Adipocyte (in vitro differentiated cells): ENCODE measurements at regions not wholly inside any gene's neighbourhood (a gene's known extent, or its start where the extent isn't known, plus 50 kb on each side); places are given as distances from the start of the nearest gene placed in this dataset.
"Not testable (repeated sequence)": the region's sequence is repeated elsewhere in the genome, so short reads cannot be mapped to it uniquely, and the experiment has no call there.

Source experiments
- DNase-seq: peaks from one replicate; pipeline ENCODE4 v3.0.0-alpha.2; 2015; ENCODE audit warnings: low read depth
- H3K27me3 ChIP-seq: replicated peaks from 2 replicates; pipeline ENCODE4 v1.7.0; 2013; ENCODE audit warnings: mild to moderate bottlenecking, low read length, moderate library complexity; ENCODE audit not compliant: control insufficient read depth, insufficient read depth
- H3K36me3 ChIP-seq: 2 replicates; pipeline ENCODE4 v1.7.0; 2013; ENCODE audit warnings: low read length, mild to moderate bottlenecking, moderate library complexity; ENCODE audit not compliant: control insufficient read depth, insufficient read depth, severe bottlenecking
- H3K4me1 ChIP-seq: 2 replicates; pipeline ENCODE4 v1.7.0; 2013; ENCODE audit warnings: mild to moderate bottlenecking, low read length, moderate library complexity; ENCODE audit not compliant: control insufficient read depth, insufficient read depth
- H3K4me3 ChIP-seq: 2 replicates; pipeline ENCODE4 v1.7.0; 2013; ENCODE audit warnings: mild to moderate bottlenecking, low read length, moderate library complexity
- H3K9ac ChIP-seq: 2 replicates; pipeline ENCODE4 v1.7.0; 2013; ENCODE audit warnings: mild to moderate bottlenecking, low read length, moderate library complexity
- H3K9me3 ChIP-seq: 2 replicates; pipeline ENCODE4 v1.7.0; 2013; ENCODE audit warnings: mild to moderate bottlenecking, low read length, moderate library complexity; ENCODE audit not compliant: control insufficient read depth

- Histone ChIP-seq H3K36me3 (no peaks in the 10 kb centered on the region), H3K9ac (no peak overlapping the region), H3K4me3 (no peak overlapping the region), H3K27me3 (no peaks in the 10 kb centered on the region), H3K9me3 (no peaks in the 10 kb centered on the region), H3K4me1 (peaks cover 18% of the 10 kb centered on the region)
- no peak for DNase-seq
Observed at GRCh38 chr2:67313536-67313935, 83.6 kb upstream of the ETAA1 start.

GRCh38 chr2:67318031-67318430, 79.1 kb upstream of the ETAA1 start:
- Histone ChIP-seq H3K4me3 (no peak overlapping the region), H3K9ac (no peak overlapping the region), H3K36me3 (no peaks in the 10 kb centered on the region), H3K9me3 (no peaks in the 10 kb centered on the region), H3K4me1 (peaks cover 19% of the 10 kb centered on the region), H3K27me3 (no peaks in the 10 kb centered on the region)
- no peak for DNase-seq

- no peaks in the 10 kb centered on the region for H3K36me3 ChIP-seq
- H3K9ac ChIP-seq = no peak overlapping the region
- no peaks in the 10 kb centered on the region for H3K9me3 ChIP-seq
- H3K27me3 ChIP-seq = no peaks in the 10 kb centered on the region
- H3K4me1 ChIP-seq = peaks cover 19% of the 10 kb centered on the region
- H3K4me3 ChIP-seq = no peak overlapping the region
- DNase-seq = no peak
Observed at GRCh38 chr2:67318563-67318962, 78.6 kb upstream of the ETAA1 start.

GRCh38 chr2:67318993-67319481, 78.1 kb upstream of the ETAA1 start:
- Histone ChIP-seq H3K4me1 (peaks cover 19% of the 10 kb centered on the region), H3K4me3 (no peak overlapping the region), H3K9ac (no peak overlapping the region), H3K27me3 (no peaks in the 10 kb centered on the region), H3K9me3 (no peaks in the 10 kb centered on the region), H3K36me3 (no peaks in the 10 kb centered on the region)
- no peak for DNase-seq

GRCh38 chr2:67320861-67321587, 76.1 kb upstream of the ETAA1 start:
- peaks cover 19% of the 10 kb centered on the region for H3K4me1 ChIP-seq
- H3K36me3 ChIP-seq = no peaks in the 10 kb centered on the region
- peak; percentile 41 for DNase-seq
- peak overlapping the region; percentile 4 for H3K4me3 ChIP-seq
- peak overlapping the region; percentile 13 for H3K9ac ChIP-seq
- no peaks in the 10 kb centered on the region for H3K27me3 ChIP-seq
- no peaks in the 10 kb centered on the region for H3K9me3 ChIP-seq

DNA sequence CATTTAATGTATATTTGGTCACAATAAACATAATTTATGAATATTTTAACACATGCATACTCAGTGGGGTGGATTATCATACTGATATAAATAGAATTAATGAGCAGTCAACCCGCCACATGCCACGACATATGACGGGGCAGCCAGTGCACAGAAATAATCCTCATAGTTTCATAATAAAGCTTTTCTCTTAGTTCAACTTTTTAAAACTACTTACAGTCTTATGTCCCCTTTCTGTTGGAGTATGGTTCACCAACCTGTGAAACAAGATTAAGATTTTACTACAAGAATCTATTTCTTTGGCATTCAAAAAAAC, 75.6 kb upstream of the ETAA1 start:
- no peak for DNase-seq
- Histone ChIP-seq H3K36me3 (no peaks in the 10 kb centered on the region), H3K4me1 (peaks cover 19% of the 10 kb centered on the region), H3K9ac (no peak overlapping the region), H3K27me3 (no peaks in the 10 kb centered on the region), H3K9me3 (no peaks in the 10 kb centered on the region), H3K4me3 (no peak overlapping the region)

- Histone ChIP-seq H3K36me3 (no peaks in the 10 kb centered on the region), H3K9ac (no peak overlapping the region), H3K27me3 (no peaks in the 10 kb centered on the region), H3K4me3 (no peak overlapping the region), H3K4me1 (peaks cover 19% of the 10 kb centered on the region), H3K9me3 (no peaks in the 10 kb centered on the region)
- DNase-seq = peak; percentile 32
Observed at GRCh38 chr2:67322353-67323001, 74.7 kb upstream of the ETAA1 start.

DNA sequence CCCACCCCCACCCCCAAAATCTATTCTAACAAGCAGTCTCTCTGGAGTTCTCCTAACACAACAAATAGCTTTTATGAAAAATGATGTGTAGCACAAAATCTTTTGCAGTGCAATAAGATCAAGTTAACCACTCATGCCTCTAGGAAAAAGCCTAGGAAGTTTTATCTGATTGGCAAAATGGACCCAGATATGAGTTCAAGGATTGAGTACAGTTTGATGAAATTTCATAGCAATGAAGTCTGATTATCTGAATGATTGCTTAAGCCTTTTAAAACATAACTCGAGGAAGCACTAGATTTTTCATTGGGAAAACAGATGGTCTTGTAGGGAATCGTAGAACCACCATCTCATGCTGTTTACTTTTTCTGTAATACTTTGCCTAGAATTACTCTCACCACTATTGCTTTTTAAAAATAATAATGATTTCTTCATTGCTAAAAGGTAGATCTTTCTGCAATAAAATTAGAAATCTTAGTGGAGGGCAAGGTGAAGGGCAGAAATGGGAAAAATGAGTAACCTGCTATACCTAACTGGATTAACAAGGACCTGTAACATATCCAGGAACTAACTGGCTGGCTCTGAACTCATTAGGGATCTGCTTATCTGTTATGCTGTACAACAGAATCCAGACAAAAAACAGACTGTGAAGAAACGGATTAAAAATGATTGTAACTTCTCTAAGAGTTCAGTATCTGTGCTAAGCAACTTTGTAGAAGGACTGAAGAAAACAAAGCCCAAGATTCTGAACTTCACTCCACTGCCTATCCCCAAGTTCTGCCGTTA, 73.7 kb upstream of the ETAA1 start:
- H3K9ac ChIP-seq = no peak overlapping the region
- H3K4me1 ChIP-seq = peaks cover 19% of the 10 kb centered on the region
- H3K36me3 ChIP-seq = no peaks in the 10 kb centered on the region
- DNase-seq = peak; percentile 28
- H3K4me3 ChIP-seq = no peak overlapping the region
- H3K27me3 ChIP-seq = no peaks in the 10 kb centered on the region
- no peaks in the 10 kb centered on the region for H3K9me3 ChIP-seq

- no peaks in the 10 kb centered on the region for H3K9me3 ChIP-seq
- H3K4me1 ChIP-seq = no peaks in the 10 kb centered on the region
- H3K9ac ChIP-seq = no peak overlapping the region
- no peak for DNase-seq
- no peaks in the 10 kb centered on the region for H3K36me3 ChIP-seq
- H3K4me3 ChIP-seq = no peak overlapping the region
- H3K27me3 ChIP-seq = no peaks in the 10 kb centered on the region
Observed at GRCh38 chr2:67329513-67329912, 67.6 kb upstream of the ETAA1 start.

DNA sequence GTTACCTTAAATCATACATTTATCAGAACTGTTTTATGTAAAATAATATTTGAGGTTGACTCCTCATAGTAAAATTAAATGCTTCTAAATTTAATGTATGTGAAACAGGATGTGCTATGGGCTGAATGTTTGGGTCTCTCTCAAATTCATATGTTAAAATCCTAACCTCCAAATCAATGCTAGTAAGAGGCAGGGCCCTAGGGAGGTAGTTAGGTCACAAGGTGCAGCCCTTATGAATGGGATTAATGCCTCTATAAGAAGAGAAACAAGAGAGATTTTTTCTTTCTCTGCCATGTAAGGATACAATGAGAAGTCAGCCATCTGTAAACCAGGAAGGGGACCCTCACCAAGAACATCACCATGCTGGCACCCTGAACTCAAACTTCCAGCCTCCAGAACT, 67.2 kb upstream of the ETAA1 start:
- DNase-seq = no peak
- H3K27me3 ChIP-seq = no peaks in the 10 kb centered on the region
- no peaks in the 10 kb centered on the region for H3K36me3 ChIP-seq

DNA sequence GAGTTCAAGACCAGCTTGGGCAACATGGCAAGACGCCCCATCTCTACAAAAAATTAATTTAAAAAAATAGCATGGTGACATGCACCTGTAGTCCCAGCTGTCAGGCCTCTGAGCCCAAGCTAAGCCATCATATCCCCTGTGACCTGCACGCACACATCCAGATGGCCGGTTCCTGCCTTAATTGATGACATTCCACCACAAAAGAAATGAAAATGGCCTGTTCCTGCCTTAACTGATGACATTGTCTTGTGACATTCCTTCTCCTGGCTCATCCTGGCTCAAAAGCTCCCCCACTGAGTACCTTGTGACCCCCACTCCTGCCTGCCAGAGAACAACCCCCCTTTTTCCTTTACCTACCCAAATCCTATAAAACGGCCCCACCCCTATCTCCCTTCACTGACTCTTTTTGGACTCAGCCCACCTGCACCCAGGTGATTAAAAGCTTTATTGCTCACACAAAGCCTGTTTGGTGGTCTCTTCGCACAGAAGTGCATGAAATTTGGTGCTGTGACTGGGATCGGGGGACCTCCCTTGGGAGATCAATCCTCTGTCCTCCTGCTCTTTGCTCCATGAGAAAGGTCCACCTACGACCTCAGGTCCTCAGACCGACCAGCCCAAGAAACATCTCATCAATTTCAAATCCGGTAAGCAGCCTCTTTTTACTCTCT, 65.6 kb upstream of the ETAA1 start:
- H3K9ac ChIP-seq, DNase-seq, H3K9me3 ChIP-seq: not testable (repeated sequence)

More for the DNA sequence above, 67.2 kb upstream of the ETAA1 start:
- Histone ChIP-seq H3K4me1 (no peaks in the 10 kb centered on the region), H3K4me3 (no peak overlapping the region), H3K9ac (no peak overlapping the region), H3K9me3 (no peaks in the 10 kb centered on the region)

More for the DNA sequence above, 65.6 kb upstream of the ETAA1 start:
- H3K4me1 ChIP-seq, H3K27me3 ChIP-seq, H3K36me3 ChIP-seq, H3K4me3 ChIP-seq: not testable (repeated sequence)
